Activated CD8-positive, alpha-beta memory T cell treated with anti-CD3 and anti-CD28 coated beads, Interleukin-2, amount 50 U/mL, for 48 hours (primary cell): ENCODE measurements at regions not wholly inside any gene's neighbourhood (a gene's known extent, or its start where the extent isn't known, plus 50 kb on each side); places are given as distances from the start of the nearest gene placed in this dataset.

Source experiments
- DNase-seq: peaks from one replicate; pipeline ENCODE4 v3.0.0-alpha.2; 2020

- DNase-seq: no peak
Observed at GRCh38 chr10:121076776-121077715, 225.9 kb downstream of the WDR11 start.

DNA sequence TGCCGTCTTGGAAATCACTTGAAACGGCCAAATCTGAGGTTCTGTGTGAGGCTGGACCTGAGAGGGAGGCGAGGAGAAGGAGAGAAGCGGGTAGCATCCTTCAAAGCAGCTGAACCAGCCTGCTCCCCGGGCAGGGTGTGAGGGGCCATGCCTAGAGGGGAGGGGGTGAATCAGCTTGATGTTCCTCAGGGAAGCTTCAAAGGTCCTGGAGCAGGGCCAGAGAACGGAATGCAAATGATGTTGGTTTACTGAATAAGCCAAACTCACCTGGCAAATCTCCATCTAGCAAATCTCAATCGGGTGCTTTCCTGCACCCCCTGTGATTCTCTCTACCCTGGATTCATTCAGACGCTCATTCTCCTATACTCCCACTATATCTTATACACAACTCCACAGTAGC lies 226.9 kb downstream of the WDR11 start:
- no peak for DNase-seq

GRCh38 chr10:121078672-121079102 lies 227.5 kb downstream of the WDR11 start:
- DNase-seq: no peak

GRCh38 chr10:121079226-121079625 lies 228.1 kb downstream of the WDR11 start:
- no peak for DNase-seq

DNA sequence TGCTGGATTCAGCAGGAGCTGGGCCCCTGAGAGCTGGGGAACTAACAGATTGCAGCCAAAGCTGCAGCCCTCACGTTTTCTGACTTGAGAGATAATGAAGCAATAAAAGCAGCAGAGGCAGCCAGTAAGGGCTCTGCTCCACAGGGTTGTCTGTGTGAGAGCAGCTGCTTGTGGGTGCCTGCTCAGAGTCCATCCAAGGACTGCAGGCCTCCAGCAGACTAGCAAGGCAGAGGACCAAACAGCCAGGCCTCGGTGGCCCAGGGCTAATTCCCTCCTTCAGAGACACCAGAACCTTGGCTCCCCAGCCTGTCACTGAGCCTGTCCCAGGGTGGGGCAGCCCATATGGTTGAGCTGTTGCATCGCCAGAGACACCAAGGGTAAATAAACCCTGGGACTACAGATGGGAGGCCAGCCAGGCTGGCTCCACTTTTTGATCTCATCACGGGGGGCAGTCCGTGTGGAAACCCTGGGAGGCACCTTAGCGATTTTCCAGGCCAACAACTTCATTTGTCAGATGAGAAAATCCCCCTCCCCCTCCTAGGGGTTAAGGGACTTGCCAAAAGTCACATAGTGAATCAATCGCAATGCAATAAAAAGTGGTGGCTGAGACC lies 229.2 kb downstream of the WDR11 start:
- DNase-seq: no peak

GRCh38 chr10:121081306-121081705 lies 230.1 kb downstream of the WDR11 start:
- DNase-seq: no peak

DNA sequence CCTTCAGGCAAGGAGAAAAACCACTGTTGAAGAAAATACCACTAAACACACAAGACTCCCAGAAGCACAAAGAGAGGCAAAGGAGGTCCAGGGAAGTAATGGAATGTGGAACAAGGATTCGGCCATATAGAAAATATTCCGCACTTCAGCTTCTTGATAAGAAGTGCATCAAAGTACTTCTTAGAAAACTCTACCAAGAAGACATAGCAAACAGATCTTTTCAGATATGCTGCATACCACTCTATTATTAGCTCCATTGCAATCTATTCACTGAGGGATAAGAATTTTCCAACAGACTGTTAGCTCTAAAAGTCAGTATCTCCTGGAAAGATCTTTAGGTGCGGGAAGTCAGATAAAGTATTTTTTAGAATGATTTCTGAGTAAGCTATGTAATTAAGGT lies 231.8 kb downstream of the WDR11 start:
- no peak for DNase-seq

DNA sequence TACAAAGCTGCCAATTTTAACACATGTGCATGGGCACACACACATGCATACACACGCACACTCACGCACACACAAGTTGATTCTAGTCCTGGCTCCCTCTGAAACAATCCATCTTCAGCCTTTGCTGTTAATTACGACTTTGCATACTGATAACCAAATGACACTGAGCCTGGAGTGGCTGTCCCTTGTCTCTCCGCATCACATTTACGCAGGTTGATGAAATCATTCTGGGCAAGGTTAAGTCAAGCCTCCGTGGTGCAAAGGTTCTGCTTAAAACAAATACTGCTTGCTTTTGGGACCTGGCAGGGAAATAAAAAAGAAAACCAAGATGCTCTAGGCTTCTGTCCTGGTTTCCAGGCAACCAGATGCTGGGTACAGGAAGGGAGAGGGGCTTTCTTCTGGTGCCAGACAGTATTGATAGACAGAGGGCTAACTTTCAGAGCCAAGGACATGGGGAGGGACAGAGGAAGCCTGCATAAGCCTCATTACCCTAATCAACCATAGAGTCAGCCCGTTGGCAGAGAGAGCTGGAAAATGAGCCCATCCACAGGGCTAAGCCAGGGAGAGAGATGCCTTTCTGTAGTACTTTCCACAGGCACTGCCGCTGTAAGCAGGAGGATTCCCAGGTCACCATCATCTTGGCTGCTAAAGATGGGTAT lies 233.0 kb downstream of the WDR11 start:
- DNase-seq: no peak

GRCh38 chr10:121084675-121085070 lies 233.5 kb downstream of the WDR11 start:
- no peak for DNase-seq

DNA sequence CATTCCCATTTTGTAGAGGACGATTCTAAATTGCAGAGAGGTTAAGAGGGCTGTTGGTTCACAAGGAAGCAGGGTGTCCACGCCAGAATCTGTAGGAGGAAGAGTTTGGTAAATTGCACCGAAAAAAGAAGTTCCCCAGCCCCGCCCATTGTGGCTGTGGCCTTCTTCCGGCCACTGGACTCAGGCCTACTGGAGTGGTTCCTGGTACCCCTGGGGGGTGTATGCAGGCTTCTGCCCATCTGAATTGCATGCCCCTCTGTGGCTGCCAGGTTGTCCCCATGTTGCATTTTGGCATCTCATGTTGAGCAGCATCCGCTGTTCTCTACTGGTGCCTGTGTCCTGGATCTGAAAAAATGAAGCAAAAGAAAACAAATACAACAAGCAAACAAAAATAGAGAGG lies 234.2 kb downstream of the WDR11 start:
- DNase-seq: no peak

GRCh38 chr10:121087129-121087528 lies 236.0 kb downstream of the WDR11 start:
- no peak for DNase-seq

GRCh38 chr10:121087688-121088087 lies 236.5 kb downstream of the WDR11 start:
- no peak for DNase-seq

GRCh38 chr10:121088524-121088923 lies 237.4 kb downstream of the WDR11 start:
- no peak for DNase-seq

DNA sequence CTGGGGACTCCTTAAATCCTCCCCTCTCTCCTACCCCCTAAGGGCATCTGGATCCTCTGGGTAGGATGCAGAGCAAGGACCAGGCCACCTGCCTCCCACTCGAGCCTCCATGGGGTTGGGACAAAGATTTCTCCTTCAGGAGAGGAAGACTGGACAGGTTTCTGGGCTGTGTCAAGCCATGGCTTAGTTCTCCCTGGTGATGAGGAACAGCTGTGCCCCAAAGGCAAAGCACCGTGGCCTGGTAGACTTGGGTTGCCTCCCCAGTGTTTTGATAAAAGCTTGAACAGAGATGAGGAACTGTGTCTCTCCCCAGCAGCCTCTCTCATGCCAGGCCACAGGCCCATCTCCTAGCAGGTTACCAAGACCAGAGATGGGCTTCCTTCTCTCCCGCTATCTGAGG lies 238.3 kb downstream of the WDR11 start:
- no peak for DNase-seq

- no peak for DNase-seq
Observed at GRCh38 chr10:121091961-121092719, 241.0 kb downstream of the WDR11 start.

DNA sequence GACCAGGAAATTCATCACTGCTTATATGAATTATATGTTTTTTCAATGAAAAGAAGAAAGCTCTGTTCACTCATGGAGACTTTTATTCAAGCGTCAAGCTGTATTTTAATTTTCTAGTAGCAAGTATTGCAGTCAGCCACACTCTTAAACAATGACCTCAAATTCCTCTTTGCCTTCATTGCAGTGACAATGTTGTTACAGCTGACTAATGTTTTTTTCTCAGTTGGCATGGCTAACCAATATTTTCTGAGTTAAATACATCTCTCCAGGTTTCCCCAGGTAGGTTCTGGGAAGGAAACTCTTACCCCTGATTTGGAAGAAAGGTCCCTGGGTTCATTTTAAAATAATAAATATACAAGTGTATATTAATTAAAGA lies 241.5 kb downstream of the WDR11 start:
- no peak for DNase-seq

DNA sequence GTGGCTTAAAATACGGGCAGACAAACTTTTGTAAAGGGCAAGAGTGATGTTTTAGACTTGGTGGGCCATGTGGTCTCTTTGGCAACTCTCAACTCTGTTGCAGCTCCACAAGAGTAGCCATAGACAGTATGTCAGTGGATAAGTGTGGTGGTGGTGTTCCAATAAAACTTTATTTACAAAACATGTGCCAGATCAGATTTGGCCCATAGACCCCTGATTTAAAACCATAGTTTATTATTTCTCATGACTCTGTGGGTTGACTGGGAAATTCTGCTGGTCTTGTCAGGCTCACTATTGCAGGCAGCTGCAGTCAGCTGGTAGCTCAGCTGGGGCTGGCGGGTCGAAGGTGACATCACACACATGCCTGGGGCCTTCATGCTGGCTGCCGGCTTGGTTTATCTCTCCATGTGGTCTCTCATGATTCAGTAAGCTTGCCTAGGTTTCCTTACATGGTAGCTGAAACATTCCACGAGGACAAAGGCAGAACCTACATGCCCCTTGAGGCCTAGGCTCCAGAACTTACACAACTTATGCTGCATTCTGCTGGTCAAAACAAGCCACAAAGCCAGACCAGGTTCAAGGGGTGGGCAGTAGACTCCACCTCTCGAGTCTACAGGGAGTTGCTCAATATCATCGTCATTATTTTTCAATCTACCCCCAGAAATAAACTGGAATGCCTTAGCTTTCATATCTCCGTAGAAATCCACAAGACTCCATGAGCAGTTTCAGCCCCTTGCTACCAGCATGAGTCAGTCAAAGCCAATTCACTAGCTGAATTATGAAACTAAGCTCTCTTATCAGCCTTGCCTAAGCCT lies 245.7 kb downstream of the WDR11 start:
- DNase-seq: no peak

DNA sequence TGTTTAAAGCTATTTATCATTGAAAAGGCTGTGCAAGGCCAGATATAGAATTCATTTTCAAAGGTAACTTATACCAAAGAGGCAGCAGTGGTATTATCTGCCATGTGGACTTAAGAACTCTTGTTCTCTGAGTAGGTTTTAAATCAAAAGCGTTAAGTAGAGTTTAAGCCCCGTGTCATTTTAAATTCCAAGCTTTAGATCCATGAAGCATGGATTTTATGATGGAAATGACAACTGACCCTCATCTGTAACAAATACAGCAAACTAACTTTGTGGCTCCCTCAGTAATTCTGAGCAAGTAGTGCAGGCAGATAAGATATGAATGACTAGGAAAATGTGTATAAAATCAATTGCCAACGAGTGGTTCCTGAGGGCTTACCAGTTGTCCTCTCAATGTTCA lies 247.0 kb downstream of the WDR11 start:
- DNase-seq: no peak

DNA sequence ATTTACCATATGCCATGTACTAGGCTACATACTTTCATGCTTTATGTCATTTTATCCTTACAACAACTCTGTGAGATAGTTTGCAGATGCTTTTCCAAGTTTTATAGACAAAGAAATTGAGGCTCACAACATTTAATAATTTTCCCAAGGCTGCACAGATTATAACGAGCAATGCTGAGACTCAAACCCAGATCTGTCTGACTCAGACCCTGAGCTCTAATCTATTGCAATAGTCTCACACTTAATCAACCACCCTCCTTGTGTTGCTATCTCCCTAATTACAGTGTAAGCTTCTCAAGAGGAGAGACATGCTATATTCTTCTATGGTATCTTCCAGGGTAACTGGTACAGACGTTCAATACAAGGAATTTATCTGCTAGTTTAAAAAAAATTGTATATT lies 247.6 kb downstream of the WDR11 start:
- no peak for DNase-seq

GRCh38 chr10:121099181-121099580 lies 248.0 kb downstream of the WDR11 start:
- no peak for DNase-seq

- DNase-seq: no peak
Observed at GRCh38 chr10:121099592-121099991, 248.4 kb downstream of the WDR11 start.

GRCh38 chr10:121101561-121101960 lies 250.4 kb downstream of the WDR11 start:
- no peak for DNase-seq
